Ishikawa (cell line): ENCODE measurements at regions not wholly inside any gene's neighbourhood (a gene's known extent, or its start where the extent isn't known, plus 50 kb on each side); places are given as distances from the start of the nearest gene placed in this dataset.

Experiments used
- CEBPB ChIP-seq: IDR thresholded peaks from 2 replicates; pipeline ENCODE4 v1.6.1; 2012
- CREB1 ChIP-seq: IDR thresholded peaks from 2 replicates; pipeline ENCODE4 v1.6.1; 2012; ENCODE audit warnings: low read depth
- EGR1 ChIP-seq: IDR thresholded peaks from 2 replicates; pipeline ENCODE4 v1.6.1; 2012
- EP300 ChIP-seq: IDR thresholded peaks from 2 replicates; pipeline ENCODE4 v1.6.1; 2012; ENCODE audit warnings: borderline replicate concordance
- FOXM1 ChIP-seq: IDR thresholded peaks from 2 replicates; pipeline ENCODE4 v1.6.1; 2012; ENCODE audit warnings: low read depth, borderline replicate concordance
- NFIC ChIP-seq: IDR thresholded peaks from 2 replicates; pipeline ENCODE4 v1.6.1; 2012
- RAD21 ChIP-seq: IDR thresholded peaks from 2 replicates; pipeline ENCODE4 v1.6.1; 2012; ENCODE audit warnings: low read depth
- TAF1 ChIP-seq: IDR thresholded peaks from 2 replicates; pipeline ENCODE4 v1.6.1; 2012; ENCODE audit warnings: low read depth, mild to moderate bottlenecking
- TCF12 ChIP-seq: IDR thresholded peaks from 2 replicates; pipeline ENCODE4 v1.6.1; 2012; ENCODE audit warnings: low read depth
- TEAD4 ChIP-seq: IDR thresholded peaks from 2 replicates; pipeline ENCODE4 v1.6.1; 2012
- YY1 ChIP-seq: IDR thresholded peaks from 2 replicates; pipeline ENCODE4 v1.6.1; 2012; ENCODE audit warnings: low read depth
- ZBTB7A ChIP-seq: IDR thresholded peaks from 2 replicates; pipeline ENCODE4 v1.6.1; 2012; ENCODE audit warnings: low read depth
- TF ChIP-seq, protein P1 (sequence below): IDR thresholded peaks from 2 replicates; pipeline ENCODE4 v1.6.1; 2012
- TF ChIP-seq, protein P2 (sequence below): IDR thresholded peaks from 2 replicates; pipeline ENCODE4 v1.6.1; 2012; ENCODE audit warnings: low read depth, mild to moderate bottlenecking
- TF ChIP-seq, protein P3 (sequence below): IDR thresholded peaks from 2 replicates; pipeline ENCODE4 v1.6.1; 2012

DNA sequence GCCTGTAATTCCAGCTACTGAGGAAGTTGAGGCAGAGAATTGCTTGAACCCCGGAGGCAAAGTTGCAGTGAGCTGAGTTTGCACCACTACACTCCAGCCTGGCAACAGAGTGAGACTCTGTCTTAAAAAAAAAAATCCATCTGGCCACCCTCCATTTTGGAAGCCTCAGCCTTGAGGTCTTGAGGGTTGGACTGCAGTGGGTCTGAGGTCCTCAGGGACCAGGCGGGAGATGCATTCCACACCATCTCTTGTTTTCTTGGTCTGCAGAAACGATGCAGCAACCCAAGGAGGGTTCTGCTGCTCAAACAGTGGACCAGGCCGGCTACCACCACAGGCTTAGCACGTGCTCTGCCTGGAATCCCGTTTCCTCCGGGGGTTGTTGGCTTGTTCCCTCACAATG lies 299.3 kb downstream of the FGF9 start:
- TF ChIP-seq TCF12 (no peak), CREB1 (no peak)
- TF ChIP-seq, protein P1, sequence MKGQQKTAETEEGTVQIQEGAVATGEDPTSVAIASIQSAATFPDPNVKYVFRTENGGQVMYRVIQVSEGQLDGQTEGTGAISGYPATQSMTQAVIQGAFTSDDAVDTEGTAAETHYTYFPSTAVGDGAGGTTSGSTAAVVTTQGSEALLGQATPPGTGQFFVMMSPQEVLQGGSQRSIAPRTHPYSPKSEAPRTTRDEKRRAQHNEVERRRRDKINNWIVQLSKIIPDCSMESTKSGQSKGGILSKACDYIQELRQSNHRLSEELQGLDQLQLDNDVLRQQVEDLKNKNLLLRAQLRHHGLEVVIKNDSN = no peak
- TF ChIP-seq, protein P2, sequence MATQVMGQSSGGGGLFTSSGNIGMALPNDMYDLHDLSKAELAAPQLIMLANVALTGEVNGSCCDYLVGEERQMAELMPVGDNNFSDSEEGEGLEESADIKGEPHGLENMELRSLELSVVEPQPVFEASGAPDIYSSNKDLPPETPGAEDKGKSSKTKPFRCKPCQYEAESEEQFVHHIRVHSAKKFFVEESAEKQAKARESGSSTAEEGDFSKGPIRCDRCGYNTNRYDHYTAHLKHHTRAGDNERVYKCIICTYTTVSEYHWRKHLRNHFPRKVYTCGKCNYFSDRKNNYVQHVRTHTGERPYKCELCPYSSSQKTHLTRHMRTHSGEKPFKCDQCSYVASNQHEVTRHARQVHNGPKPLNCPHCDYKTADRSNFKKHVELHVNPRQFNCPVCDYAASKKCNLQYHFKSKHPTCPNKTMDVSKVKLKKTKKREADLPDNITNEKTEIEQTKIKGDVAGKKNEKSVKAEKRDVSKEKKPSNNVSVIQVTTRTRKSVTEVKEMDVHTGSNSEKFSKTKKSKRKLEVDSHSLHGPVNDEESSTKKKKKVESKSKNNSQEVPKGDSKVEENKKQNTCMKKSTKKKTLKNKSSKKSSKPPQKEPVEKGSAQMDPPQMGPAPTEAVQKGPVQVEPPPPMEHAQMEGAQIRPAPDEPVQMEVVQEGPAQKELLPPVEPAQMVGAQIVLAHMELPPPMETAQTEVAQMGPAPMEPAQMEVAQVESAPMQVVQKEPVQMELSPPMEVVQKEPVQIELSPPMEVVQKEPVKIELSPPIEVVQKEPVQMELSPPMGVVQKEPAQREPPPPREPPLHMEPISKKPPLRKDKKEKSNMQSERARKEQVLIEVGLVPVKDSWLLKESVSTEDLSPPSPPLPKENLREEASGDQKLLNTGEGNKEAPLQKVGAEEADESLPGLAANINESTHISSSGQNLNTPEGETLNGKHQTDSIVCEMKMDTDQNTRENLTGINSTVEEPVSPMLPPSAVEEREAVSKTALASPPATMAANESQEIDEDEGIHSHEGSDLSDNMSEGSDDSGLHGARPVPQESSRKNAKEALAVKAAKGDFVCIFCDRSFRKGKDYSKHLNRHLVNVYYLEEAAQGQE = no peak

DNA sequence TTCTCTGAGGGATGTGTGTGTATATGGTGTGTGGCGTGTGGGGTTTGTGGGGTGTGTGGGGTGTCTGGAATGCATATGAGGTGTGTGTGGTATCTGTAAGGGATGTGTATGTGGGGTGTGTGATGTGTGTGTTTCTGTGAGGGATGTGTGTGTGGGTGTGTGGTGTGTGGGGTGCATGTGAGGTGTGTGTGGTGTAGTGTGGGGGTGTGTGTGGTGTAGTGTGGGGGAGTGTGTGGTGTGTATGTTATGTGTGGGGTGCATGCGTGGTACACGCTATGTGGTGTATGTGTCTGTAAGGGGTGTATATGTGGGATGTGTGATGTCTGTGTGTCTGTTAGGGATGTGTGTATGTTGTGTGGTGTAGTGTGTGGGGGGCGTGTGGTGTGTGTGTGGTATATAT lies 300.0 kb downstream of the FGF9 start:
- TF ChIP-seq YY1 (no peak), EP300 (no peak), NFIC (no peak), EGR1 (no peak)
- TF ChIP-seq, protein P1 = no peak
- TF ChIP-seq, protein P3, sequence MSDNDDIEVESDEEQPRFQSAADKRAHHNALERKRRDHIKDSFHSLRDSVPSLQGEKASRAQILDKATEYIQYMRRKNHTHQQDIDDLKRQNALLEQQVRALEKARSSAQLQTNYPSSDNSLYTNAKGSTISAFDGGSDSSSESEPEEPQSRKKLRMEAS = no peak

DNA sequence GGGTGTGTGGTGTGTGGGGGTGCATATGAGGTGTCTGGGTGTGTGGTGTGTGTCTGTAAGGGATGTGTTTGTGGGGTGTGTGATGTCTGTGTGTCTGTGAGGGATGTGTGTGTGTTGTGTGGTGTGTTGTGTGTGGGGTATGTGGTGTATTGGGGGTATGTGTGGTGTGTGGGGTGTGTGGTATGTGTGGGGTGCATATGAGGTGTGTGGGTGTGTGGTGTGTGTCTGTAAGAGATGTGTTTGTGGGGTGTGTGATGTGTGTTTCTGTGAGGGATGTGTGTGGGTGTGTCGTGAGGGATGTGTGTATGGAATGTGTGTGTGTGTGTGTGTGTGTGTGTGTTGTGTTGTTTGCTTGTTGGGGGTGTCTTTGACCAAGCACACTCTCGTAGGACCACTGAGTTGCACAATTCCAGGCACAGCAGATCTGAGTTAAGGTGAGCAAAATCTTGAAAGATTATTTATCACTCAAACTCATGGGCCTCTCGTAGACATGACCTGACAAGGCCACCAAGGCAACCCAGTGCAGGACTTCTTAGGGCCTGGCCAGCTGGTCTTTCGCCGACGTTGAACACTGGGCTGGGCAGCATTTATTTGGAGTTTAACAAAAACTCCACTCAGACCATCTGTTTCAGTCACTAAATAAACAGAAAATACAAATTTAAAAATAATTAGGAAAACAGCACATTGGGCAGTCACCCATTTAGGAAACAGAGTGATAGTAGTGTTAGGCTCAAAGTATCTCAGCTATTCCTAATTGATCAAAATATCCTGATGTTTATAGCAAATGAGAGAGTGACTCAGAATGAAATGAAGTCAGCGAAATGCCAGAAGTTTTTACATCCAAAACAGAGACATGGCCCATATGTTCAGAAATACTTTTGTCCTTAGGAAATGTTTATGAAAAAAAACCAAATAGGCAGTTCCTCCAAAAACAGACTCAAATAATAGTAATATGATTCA lies 301.1 kb downstream of the FGF9 start:
- TF ChIP-seq TEAD4 (no peak), RAD21 (no peak), ZBTB7A (no peak), FOXM1 (no peak), CEBPB (no peak), TCF12 (no peak), TAF1 (no peak), EGR1 (no peak), CREB1 (no peak), YY1 (no peak)
- TF ChIP-seq, protein P1 = no peak

DNA sequence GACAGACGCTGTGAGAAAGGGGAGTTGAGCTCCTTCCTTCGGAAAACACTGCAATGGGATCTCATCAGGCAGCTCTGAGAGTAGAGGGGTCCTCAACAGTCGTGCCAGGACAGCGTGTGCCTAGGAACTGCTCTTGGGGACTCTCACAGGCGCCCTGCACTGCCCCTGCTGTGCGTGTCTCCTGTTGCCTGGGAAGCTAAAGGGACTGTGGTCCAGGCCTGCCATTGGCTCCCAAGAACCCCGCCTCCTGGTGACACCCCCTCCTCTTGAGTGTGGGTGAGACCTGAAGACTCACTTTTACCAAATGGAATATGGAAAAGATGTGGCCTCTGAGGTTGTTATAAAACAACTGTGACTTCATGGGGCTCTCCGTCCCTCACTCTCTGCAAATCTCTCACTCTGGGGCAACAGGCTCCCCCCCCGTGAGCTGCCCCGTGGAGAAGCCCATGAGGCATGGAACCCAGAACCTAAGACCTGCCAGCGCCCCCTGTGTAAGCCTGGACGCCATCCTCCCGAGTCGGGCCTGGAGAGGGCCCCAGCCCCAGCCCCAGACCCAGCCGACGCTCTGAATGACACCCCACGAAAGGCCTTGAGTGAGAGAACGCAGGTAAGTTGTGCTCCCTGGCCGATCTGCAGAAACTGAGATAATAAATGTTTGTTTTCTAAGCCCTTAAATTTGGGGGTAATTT lies 302.7 kb downstream of the FGF9 start:
- TF ChIP-seq CEBPB = no peak
- TF ChIP-seq TAF1 = no peak
- TF ChIP-seq YY1 = no peak
- no peak for TF ChIP-seq NFIC
- no peak for TF ChIP-seq ZBTB7A
- TF ChIP-seq EGR1 = no peak

DNA sequence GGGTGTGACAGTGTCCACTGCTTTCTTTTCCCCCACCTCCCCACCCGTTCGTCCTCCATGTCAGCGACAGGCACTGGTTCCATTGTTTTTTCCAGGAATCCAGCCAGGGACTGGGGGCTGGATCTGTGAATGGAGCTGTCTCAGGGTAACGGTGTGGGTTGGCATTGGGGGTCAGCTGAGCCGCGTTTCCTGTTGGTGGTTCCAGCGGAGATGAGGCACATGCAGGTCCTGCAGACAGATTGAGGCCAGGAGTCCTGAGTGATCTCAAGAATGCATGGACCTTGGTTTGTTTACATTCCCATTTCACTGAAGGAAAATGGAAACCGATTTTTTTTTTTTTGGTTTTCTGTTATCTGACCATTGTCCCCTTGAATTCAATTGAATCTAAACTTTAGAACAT lies 303.9 kb downstream of the FGF9 start:
- TF ChIP-seq, protein P3 = no peak
- TF ChIP-seq TAF1 (no peak), TCF12 (no peak), RAD21 (no peak), TEAD4 (no peak), EP300 (no peak)
- TF ChIP-seq, protein P1 = no peak
- TF ChIP-seq, protein P2 = no peak
